CD4-positive, alpha-beta T cell treated with Interleukin-15 for 4 hours (primary cell): ENCODE measurements at regions not wholly inside any gene's neighbourhood (a gene's known extent, or its start where the extent isn't known, plus 50 kb on each side); places are given as distances from the start of the nearest gene placed in this dataset.

Experiments
- DNase-seq: peaks from one replicate; pipeline ENCODE4 v3.0.0-alpha.2; 2020; ENCODE audit warnings: low spot score

DNA sequence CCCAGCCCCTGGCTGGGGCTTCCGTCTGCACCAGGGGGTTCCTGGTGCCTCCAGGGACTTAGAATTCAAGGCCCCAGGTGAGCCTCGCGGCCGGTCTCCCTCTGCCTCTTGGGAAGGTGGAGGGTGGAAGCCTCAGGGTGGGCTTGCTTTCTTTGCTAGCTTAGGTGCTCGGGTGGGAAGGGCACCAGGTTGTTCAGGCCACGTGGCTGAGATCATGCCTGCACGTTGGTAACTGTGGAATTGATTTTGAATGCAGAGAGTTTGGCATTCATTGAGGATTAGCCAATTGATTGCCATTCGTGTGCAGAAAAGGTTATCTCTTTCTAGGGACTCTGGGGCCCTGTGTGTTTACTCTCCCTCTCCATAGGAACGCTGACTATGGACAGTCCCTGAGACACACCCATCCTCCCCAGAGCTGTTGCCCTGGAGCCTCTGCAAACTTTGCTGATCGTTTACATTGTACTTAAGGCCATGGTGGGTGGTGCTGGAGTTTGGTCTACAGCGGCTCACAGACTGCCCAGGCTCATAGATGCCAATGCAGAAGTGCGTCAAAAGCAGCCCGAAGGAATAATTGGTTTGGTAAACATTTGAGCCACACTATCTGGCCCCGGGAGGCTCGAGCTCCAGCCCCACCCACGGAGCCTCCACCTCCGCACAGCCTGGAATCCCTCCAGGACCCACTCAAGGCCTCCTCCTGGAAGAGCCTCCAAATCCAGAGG lies 1457.7 kb downstream of the BRD1 start:
- no peak for DNase-seq

DNA sequence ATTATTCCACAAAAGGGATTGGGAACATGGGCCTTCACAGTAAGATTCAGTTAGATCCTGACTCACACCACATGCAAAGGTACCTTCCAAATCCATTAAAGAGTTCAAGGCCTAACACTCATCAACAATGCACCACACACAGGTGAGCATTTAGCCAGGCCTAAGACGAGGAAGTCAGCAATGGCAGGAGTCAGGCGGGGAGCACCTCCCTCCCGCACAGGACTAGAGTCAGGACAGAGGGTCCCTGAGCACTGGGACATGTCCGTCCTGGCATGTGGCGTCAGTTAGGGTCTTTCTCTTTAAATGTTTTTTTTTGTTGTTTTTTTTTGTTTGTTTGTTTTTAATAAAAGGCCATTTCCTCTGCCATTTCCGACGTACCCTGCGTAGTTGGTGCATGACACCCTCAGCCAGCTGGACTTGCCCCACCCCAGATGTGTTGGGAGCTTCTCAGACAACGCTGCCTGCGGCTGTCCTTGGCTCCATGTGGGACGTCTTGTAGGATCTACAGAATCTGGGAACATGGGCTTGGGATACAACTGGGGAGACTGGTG lies 1458.6 kb downstream of the BRD1 start:
- DNase-seq = no peak

DNA sequence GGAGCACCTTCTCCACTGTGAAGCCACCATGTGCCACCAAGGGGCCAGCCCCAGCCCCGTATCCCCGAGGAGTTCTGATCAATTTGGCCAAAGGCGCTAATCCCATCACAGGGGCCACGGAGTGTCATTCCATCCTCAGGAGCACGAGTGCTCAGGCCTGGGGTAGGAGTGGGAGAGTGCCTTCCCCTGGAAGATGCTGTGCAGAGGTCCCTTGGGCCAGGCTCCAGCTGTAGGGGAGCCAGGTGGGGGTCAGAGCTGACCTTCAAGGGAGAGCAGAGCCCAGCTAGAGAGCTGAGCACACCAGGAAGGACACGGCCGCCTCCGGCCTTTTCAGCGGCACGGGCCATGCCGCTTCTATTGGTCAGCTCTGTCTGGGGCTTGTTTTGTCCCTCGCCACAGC lies 1459.9 kb downstream of the BRD1 start:
- no peak for DNase-seq

DNA sequence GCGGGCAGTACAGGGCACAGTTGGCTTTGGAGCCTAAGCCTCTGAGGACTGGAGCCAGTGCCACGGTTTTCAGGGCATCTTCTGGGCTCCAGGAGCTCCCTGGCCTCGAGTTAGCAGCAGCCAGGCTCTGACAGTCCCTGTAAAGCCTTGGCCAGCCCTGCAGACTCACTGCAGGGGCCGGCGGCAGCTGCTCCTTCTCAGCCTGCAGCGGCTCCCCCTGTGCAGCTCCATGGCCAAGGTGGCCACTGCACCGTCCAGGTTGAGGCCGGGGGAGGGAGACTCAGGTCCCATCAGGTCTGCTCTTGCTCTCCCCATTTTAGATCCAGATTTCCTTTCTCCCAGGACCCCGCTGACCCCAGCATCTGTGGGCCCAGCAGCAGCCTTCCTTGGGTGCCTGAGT lies 1461.1 kb downstream of the BRD1 start:
- DNase-seq = no peak

GRCh38 chr22:48366056-48366455 lies 1461.6 kb downstream of the BRD1 start:
- DNase-seq = no peak

- no peak for DNase-seq
Observed at GRCh38 chr22:48365386-48365785, 1462.3 kb downstream of the BRD1 start.

GRCh38 chr22:48362721-48363404 lies 1464.8 kb downstream of the BRD1 start:
- no peak for DNase-seq

- no peak for DNase-seq
Observed at GRCh38 chr22:48361099-48361639, 1466.5 kb downstream of the BRD1 start.

DNA sequence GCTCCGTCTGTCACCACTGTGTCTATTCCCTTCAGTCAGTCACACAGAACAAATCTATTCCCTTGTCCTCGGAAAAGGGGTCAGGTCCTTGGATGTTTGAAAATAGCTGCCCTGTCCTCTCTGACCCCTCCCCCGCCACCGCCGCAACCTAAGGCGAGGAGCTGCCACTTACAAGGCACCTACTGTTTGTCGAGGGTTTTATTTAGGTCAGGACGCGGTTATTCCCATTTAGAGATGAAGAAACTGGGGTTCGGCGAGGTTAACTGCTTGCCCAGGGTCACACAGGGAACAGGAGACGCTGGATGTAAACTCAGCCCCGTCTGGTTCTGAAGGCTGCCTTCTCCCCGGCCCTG lies 1468.1 kb downstream of the BRD1 start:
- no peak for DNase-seq

DNA sequence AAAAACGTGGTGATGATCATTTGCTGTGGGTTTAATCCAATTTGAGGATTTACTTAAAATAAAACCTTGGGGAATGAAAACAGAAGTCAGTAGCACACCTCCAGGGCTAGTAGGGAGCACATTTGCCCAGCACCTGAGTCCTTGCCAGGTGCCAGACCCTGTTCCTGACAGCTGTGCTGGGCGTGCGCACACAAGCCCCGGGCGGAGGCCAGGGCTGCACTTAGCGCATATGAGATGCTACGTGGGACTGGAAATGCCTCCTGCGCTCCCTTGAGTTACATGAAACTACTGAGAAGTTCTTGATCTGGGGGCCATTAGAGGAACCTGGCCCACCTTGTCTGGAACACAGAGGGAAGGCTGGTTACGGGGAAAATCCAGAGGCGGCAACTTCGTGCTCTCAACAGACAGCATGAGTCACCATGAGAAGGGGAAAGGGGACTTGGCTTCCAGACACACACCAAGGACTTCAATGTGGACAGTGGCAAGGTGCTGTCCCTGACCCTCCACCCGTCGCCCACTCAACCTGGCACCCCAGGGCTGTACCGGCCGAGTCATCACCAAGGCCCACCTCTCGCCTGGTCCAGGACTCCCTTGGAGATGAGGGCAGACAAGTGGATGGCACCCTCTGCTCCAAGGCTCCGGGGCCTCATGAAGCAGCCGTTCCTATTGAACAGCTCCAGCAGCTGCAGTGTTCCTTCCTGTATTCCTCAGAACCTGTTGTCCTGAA lies 1468.6 kb downstream of the BRD1 start:
- DNase-seq = no peak

DNA sequence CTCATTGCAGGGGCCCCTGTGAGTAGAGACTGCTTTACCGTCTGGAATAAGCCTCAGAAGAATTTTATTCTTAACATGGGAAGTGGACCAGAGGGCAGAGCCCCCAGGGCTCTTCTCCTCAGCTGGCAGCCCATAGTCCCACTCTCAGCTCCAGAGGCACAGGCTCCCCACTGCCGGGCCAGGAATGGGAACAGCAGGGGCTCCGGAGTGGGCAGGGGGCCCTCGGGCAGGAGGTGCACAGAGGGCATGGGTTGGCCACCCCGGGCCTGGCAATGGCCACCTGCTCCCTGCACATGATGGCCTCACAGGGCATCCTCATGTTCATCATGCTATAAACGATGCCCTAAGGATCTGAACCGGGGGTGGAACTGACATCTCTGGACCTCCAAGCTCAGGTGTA lies 1469.7 kb downstream of the BRD1 start:
- no peak for DNase-seq

- no peak for DNase-seq
Observed at GRCh38 chr22:48357196-48357595, 1470.5 kb downstream of the BRD1 start.

DNA sequence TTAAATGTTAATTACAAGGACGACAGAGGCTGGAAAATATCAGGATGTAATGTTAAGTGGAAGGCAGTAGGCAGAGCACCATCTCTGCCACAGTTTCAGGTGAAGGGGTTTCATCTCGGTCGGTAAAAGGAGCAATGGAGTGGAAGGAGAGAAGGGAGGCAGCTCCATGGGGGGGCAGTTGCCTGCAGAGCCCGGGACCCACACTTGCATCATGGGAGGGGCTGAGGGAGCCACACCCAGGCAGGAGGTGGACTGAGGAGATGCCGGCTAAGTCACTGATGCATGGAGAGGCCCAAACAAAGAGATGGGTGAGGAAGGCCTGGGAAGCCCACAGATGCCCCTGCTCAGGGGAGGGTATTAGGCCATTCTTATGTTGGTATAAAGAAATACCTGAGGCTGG lies 1470.9 kb downstream of the BRD1 start:
- no peak for DNase-seq

- DNase-seq = no peak
Observed at GRCh38 chr22:48354096-48354495, 1473.6 kb downstream of the BRD1 start.

GRCh38 chr22:48353116-48353947 lies 1474.3 kb downstream of the BRD1 start:
- no peak for DNase-seq

GRCh38 chr22:48352086-48352911 lies 1475.4 kb downstream of the BRD1 start:
- no peak for DNase-seq

GRCh38 chr22:48351376-48352085 lies 1476.1 kb downstream of the BRD1 start:
- no peak for DNase-seq

- DNase-seq = no peak
Observed at GRCh38 chr22:48350456-48350855, 1477.2 kb downstream of the BRD1 start.

GRCh38 chr22:48348855-48349254 lies 1478.8 kb downstream of the BRD1 start:
- no peak for DNase-seq

DNA sequence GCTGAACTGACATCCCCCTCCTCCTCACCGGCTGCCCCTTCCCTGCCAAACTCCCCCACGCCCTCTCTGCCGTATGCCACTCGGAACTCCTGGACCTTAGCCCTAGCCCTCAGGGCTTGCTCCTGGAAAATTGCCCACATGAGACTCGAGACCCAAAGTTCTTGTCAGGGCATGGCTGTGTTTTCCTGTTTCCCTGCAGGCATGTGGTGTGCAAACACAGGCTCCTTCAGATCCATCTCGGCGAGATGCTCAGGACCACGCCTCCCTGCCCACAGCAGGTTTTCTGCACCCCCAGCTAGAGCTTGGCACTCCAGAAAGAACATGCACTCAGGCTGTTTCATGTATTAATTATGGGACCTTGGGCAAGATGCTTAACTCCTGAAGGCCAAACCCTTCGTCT lies 1480.4 kb downstream of the BRD1 start:
- no peak for DNase-seq
